ENCODE measurements at regions not wholly inside any gene's neighbourhood (a gene's known extent, or its start where the extent isn't known, plus 50 kb on each side); places are given as distances from the start of the nearest gene placed in this dataset.
A peak's percentile ranks its signal among the peaks of the same experiment; 100 is the strongest.

DNA sequence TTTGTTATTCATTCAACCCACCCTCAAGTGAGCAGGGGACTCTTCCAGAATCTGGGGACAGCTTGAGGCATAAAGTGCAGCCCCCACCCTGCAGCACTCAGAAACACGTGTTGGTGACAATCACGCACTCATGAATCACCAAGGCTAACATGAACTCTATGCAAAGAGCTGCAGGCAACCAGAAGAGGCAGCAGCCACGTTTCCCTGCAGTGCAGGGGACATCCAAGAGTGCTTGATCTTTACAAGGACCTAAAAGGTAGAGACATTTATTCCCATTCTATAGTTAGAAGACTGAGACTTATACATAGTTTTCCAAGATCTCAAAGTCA, 135.2 kb upstream of the GDF10 start:
- H3K4me1 ChIP-seq (ENCODE audit: insufficient read depth, low read length, poor library complexity, severe bottlenecking) = peaks cover 8% of the 10 kb centered on the region
- no peak for DNase-seq (ENCODE audit: low spot score)
- ChIA-PET CTCF (no interaction called here), POLR2A (ENCODE audit: low non-redundant PET) (no interaction called here)
- TF ChIP-seq EZH2 (IDR thresholded peaks at IDR 0.05; ENCODE audit: borderline replicate concordance, low read depth, low read length, poor library complexity, severe bottlenecking) (no peak), CTCF (conservative IDR thresholded peaks at IDR 0.05; ENCODE audit: low read depth, low read length) (no peak)
- no peak overlapping the region for H3K4me3 ChIP-seq (ENCODE audit: low read depth, low read length, poor library complexity, severe bottlenecking)
- no peak overlapping the region for H3K27ac ChIP-seq (ENCODE audit: low read depth, low read length, poor library complexity, severe bottlenecking)
- intact Hi-C loops (cut with micrococcal nuclease; ENCODE audit: unreplicated experiment) = no loop called here
- H3K36me3 ChIP-seq (ENCODE audit: insufficient read depth, low read length, poor library complexity, severe bottlenecking) = no peaks in the 10 kb centered on the region
- H3K27me3 ChIP-seq (replicated peaks; ENCODE audit: insufficient read depth, low read depth, low read length, poor library complexity) = no peaks in the 10 kb centered on the region
- no peaks in the 10 kb centered on the region for H3K9me3 ChIP-seq (ENCODE audit: low read depth, low read length, poor library complexity, severe bottlenecking)
- BruUV-seq (replicated peaks) = no TSS peak

DNA sequence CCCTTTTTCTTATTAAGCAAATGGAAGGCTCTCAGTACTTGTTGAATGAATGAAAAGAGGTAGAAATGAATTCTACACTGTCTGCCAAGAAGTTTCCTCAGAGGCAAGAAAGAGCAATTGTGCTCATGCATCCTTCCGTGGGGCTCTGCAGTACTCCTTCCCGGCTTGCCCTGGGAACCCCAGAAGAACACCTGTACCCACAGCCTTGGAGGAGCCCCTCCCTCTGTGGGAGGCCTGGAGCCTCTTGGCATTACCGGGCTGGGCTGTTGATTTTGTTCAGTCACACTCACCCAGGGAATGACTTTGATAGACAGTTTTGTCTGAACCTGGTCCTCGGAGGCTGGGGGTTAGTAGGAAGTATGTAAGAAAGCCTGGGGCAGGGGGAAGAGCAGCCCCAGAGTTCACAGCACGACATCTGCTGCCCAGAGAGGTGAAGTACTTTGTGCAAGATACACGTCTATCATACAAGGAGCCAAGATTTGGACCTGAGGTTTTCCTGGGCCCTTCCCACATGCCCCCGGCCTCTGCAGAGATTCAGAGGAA, 134.8 kb upstream of the GDF10 start:
- CTCF ChIA-PET = no interaction called here
- no peak for TF ChIP-seq EZH2 (IDR thresholded peaks at IDR 0.05; ENCODE audit: borderline replicate concordance, low read depth, low read length, poor library complexity, severe bottlenecking)
- no peak for TF ChIP-seq CTCF (conservative IDR thresholded peaks at IDR 0.05; ENCODE audit: low read depth, low read length)

GRCh38 chr10:47165711-47166404, 134.1 kb upstream of the GDF10 start:
- no peaks in the 10 kb centered on the region for H3K27me3 ChIP-seq (replicated peaks; ENCODE audit: insufficient read depth, low read depth, low read length, poor library complexity)
- BruUV-seq (replicated peaks) = no TSS peak
- no peaks in the 10 kb centered on the region for H3K36me3 ChIP-seq (ENCODE audit: insufficient read depth, low read length, poor library complexity, severe bottlenecking)
- CTCF ChIA-PET = no interaction called here
- TF ChIP-seq CTCF (conservative IDR thresholded peaks at IDR 0.05; ENCODE audit: low read depth, low read length) (no peak), EZH2 (IDR thresholded peaks at IDR 0.05; ENCODE audit: borderline replicate concordance, low read depth, low read length, poor library complexity, severe bottlenecking) (no peak)
- peaks cover 8% of the 10 kb centered on the region for H3K4me1 ChIP-seq (ENCODE audit: insufficient read depth, low read length, poor library complexity, severe bottlenecking)
- H3K4me3 ChIP-seq (ENCODE audit: low read depth, low read length, poor library complexity, severe bottlenecking) = no peak overlapping the region
- peak; percentile 39 for DNase-seq (ENCODE audit: low spot score)
- intact Hi-C loops (cut with micrococcal nuclease; ENCODE audit: unreplicated experiment) = no loop called here
- POLR2A ChIA-PET (ENCODE audit: low non-redundant PET) = no interaction called here
- H3K27ac ChIP-seq (ENCODE audit: low read depth, low read length, poor library complexity, severe bottlenecking) = no peak overlapping the region
- H3K9me3 ChIP-seq (ENCODE audit: low read depth, low read length, poor library complexity, severe bottlenecking) = no peaks in the 10 kb centered on the region

More for the DNA sequence above, 134.8 kb upstream of the GDF10 start:
- H3K4me1 ChIP-seq (ENCODE audit: insufficient read depth, low read length, poor library complexity, severe bottlenecking) = peaks cover 8% of the 10 kb centered on the region
- intact Hi-C loops (cut with micrococcal nuclease; ENCODE audit: unreplicated experiment) = no loop called here
- H3K27ac ChIP-seq (ENCODE audit: low read depth, low read length, poor library complexity, severe bottlenecking) = no peak overlapping the region
- no peaks in the 10 kb centered on the region for H3K27me3 ChIP-seq (replicated peaks; ENCODE audit: insufficient read depth, low read depth, low read length, poor library complexity)
- no peak for DNase-seq (ENCODE audit: low spot score)
- BruUV-seq (replicated peaks) = no TSS peak
- no peaks in the 10 kb centered on the region for H3K9me3 ChIP-seq (ENCODE audit: low read depth, low read length, poor library complexity, severe bottlenecking)
- POLR2A ChIA-PET (ENCODE audit: low non-redundant PET) = no interaction called here
- H3K4me3 ChIP-seq (ENCODE audit: low read depth, low read length, poor library complexity, severe bottlenecking) = no peak overlapping the region
- H3K36me3 ChIP-seq (ENCODE audit: insufficient read depth, low read length, poor library complexity, severe bottlenecking) = no peaks in the 10 kb centered on the region
